Hematopoietic multipotent progenitor cell treated with erythropoietin and hydrocortisone succinate and interleukin-3 and kit ligand, for 8 days (in vitro differentiated cells): ENCODE measurements at regions not wholly inside any gene's neighbourhood (a gene's known extent, or its start where the extent isn't known, plus 50 kb on each side); places are given as distances from the start of the nearest gene placed in this dataset.
"Not testable (repeated sequence)": the region's sequence is repeated elsewhere in the genome, so short reads cannot be mapped to it uniquely, and the experiment has no call there.

ENCODE experiments used
- DNase-seq: peaks from one replicate; pipeline ENCODE4 v3.0.0-alpha.2; 2015

- DNase-seq: no peak
These were observed 1139.4 kb downstream of the TMEM121 start for GRCh38 chr14:106665814-106666213.

- DNase-seq: no peak
These were observed 1140.0 kb downstream of the TMEM121 start for GRCh38 chr14:106666341-106666740.

- DNase-seq: no peak
These were observed 1143.6 kb downstream of the TMEM121 start for GRCh38 chr14:106670011-106670410.

- DNase-seq: not testable (repeated sequence)
These were observed 1147.7 kb downstream of the TMEM121 start for GRCh38 chr14:106674093-106674492.

- DNase-seq: not testable (repeated sequence)
These were observed 1148.2 kb downstream of the TMEM121 start for GRCh38 chr14:106674509-106675125.

- DNase-seq: not testable (repeated sequence)
These were observed 1149.3 kb downstream of the TMEM121 start for GRCh38 chr14:106675716-106676115.

- no peak for DNase-seq
These were observed 1153.4 kb downstream of the TMEM121 start for GRCh38 chr14:106679776-106680175.

- DNase-seq: no peak
These were observed 1154.8 kb downstream of the TMEM121 start for GRCh38 chr14:106681161-106681560.

GRCh38 chr14:106681568-106681967 lies 1155.2 kb downstream of the TMEM121 start:
- DNase-seq: no peak

GRCh38 chr14:106683631-106684030 lies 1157.2 kb downstream of the TMEM121 start:
- DNase-seq: no peak

- no peak for DNase-seq
These were observed 1160.2 kb downstream of the TMEM121 start for GRCh38 chr14:106686533-106686932.

GRCh38 chr14:106690333-106690891 lies 1164.0 kb downstream of the TMEM121 start:
- DNase-seq: no peak

- peak; percentile 55 for DNase-seq
These were observed 1165.4 kb downstream of the TMEM121 start for GRCh38 chr14:106691601-106692291.

- DNase-seq: peak; percentile 67
These were observed 1168.4 kb downstream of the TMEM121 start for GRCh38 chr14:106694638-106695393.

- not testable (repeated sequence) for DNase-seq
These were observed 1172.4 kb downstream of the TMEM121 start for GRCh38 chr14:106698620-106699267.

GRCh38 chr14:106703651-106704050 lies 1177.3 kb downstream of the TMEM121 start:
- DNase-seq: not testable (repeated sequence)

GRCh38 chr14:106706488-106706887 lies 1180.1 kb downstream of the TMEM121 start:
- DNase-seq: not testable (repeated sequence)

- DNase-seq: not testable (repeated sequence)
These were observed 1183.8 kb downstream of the TMEM121 start for GRCh38 chr14:106710187-106710586.

- DNase-seq: not testable (repeated sequence)
These were observed 1186.1 kb downstream of the TMEM121 start for GRCh38 chr14:106712513-106712912.

GRCh38 chr14:106714446-106715428 lies 1188.4 kb downstream of the TMEM121 start:
- DNase-seq: not testable (repeated sequence)

- DNase-seq: not testable (repeated sequence)
These were observed 1191.2 kb downstream of the TMEM121 start for GRCh38 chr14:106717544-106717943.
